SH-SY5Y (cell line): ENCODE measurements at regions not wholly inside any gene's neighbourhood (a gene's known extent, or its start where the extent isn't known, plus 50 kb on each side); places are given as distances from the start of the nearest gene placed in this dataset.

Source experiments
- GATA2 ChIP-seq: IDR thresholded peaks from 2 replicates; pipeline ENCODE4 v1.6.1; 2011; ENCODE audit warnings: mild to moderate bottlenecking, low read depth, low read length
- GATA3 ChIP-seq: IDR thresholded peaks from 2 replicates; pipeline ENCODE4 v1.6.1; 2011; ENCODE audit warnings: low read depth, mild to moderate bottlenecking, low read length, moderate library complexity

- no peak for TF ChIP-seq GATA2
- TF ChIP-seq GATA3: no peak
Measured at GRCh38 chr17:63106050-63106449, 140.0 kb downstream of the TANC2 start.

- no peak for TF ChIP-seq GATA2
- TF ChIP-seq GATA3: no peak
Measured at GRCh38 chr17:63109661-63110060, 143.6 kb downstream of the TANC2 start.

GRCh38 chr17:63113167-63113566 is 147.1 kb downstream of the TANC2 start:
- TF ChIP-seq GATA3: no peak
- TF ChIP-seq GATA2: no peak

DNA sequence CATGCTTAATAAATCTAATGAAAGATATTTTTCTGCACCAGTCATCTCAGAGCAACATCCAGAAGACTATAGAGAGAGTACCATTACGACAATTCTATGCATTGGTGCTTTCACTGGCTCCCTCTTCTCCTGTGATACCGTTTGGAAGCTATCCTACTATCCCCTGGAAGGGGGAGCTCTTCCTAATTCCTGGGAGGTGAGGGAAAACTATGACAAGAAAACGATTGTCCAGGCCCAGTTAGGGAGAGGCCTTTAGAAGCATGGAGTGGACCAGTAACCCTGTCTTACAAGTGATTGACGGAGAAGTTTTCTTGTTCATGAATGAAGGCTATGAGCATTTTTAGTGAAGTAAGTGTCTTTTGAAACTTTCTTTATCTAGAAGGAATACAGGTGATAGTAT is 150.2 kb downstream of the TANC2 start:
- TF ChIP-seq GATA3: no peak
- TF ChIP-seq GATA2: no peak

- TF ChIP-seq GATA2 (peak; percentile 33; the same call in 1 of the 2 replicates), GATA3 (peak; percentile 54)
Measured at GRCh38 chr17:63116967-63117830, 151.2 kb downstream of the TANC2 start.

GRCh38 chr17:63120406-63120805 is 154.4 kb downstream of the TANC2 start:
- TF ChIP-seq GATA2 (no peak), GATA3 (no peak)

- TF ChIP-seq GATA2 (no peak), GATA3 (no peak)
Measured at GRCh38 chr17:63124536-63124935, 158.5 kb downstream of the TANC2 start.

DNA sequence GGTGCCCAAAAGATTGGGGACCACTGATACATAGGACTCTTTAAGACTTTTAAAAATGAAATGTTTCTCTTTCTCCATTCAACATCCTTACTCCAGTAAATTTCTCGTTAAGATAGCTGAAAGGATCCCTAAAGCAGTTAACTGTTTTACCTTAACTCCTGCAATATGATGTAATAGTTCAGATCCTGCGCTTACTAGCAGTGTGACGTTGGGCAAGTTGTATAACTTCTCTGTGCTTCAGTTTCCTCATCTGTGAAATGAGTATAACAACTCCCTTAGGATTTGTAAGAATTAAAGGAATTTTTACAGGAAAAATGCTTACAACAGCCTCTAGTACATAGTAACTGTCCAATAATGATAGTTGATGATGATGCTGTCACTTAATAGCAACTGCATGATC is 158.9 kb downstream of the TANC2 start:
- TF ChIP-seq GATA3: no peak
- no peak for TF ChIP-seq GATA2

DNA sequence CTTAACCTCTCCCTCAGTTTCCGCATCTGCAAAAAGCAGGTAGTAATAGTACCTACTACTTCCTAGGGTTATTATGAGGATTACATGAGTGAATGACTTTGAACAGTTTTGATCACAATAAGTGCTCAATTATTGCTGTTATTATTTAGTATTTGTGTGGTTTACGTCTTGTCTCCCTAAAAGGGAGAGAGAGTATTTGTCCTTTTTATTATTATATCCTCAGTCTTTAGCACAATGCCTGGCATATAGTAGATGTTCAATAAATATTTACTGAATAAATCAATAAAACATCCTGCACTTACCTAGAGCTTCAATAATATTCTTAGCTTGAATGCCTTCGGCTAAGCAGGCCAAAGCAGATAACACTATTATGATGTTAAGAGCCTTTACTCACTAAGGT is 160.0 kb downstream of the TANC2 start:
- TF ChIP-seq GATA2 (no peak), GATA3 (no peak)

DNA sequence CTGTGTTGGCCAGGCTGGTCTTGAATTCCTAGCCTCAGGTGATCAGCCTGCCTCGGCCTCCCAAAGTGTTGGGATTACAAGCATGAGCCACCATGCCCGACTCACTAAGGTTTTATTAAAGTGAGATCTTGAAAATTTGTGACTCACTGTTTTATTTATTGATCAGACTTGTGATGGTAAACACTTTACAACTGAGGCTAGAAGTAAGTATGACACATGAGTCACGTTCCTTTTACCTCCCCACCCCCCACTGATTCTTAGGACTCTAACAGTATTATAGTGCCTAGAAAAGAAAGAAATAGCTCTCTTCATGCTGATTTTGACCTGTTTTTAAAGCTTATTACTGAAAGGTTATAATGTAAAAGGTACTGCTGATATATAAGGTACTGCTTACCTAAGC is 160.6 kb downstream of the TANC2 start:
- TF ChIP-seq GATA3 (no peak), GATA2 (no peak)

- no peak for TF ChIP-seq GATA2
Measured at GRCh38 chr17:63132459-63132911, 166.4 kb downstream of the TANC2 start.

- TF ChIP-seq GATA2: no peak
- no peak for TF ChIP-seq GATA3
Measured at GRCh38 chr17:63133491-63133890, 167.5 kb downstream of the TANC2 start.

DNA sequence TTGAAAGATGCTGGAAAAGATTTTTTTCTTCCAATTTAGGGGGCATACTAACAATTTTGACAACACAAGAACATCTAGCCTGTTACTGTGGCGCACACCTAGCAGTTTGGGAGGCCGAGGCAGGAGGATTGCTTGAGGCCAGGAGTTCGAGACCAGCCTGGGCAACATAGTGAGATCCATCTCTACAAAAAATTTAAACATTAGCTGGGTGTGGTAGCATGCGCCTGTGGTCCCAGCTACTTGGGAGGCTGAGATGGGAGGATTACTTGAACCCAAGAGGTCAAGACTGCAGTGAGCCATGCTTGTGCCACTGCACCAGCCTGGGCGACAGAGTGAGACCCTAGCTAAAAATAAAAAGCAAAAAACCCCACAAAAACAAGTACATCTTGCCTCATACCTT is 168.8 kb downstream of the TANC2 start:
- TF ChIP-seq GATA3: no peak
- TF ChIP-seq GATA2: no peak

- TF ChIP-seq GATA3: no peak
Measured at GRCh38 chr17:63136369-63137012, 170.5 kb downstream of the TANC2 start.

GRCh38 chr17:63137163-63137562 is 171.1 kb downstream of the TANC2 start:
- TF ChIP-seq GATA2: no peak
- no peak for TF ChIP-seq GATA3
